Endodermal cell (in vitro differentiated cells): ENCODE measurements at regions not wholly inside any gene's neighbourhood (a gene's known extent, or its start where the extent isn't known, plus 50 kb on each side); places are given as distances from the start of the nearest gene placed in this dataset.

Experiments
- DNase-seq: peaks from one replicate; pipeline ENCODE4 v3.0.0-alpha.2; 2017
- H3K27ac ChIP-seq: 2 replicates; pipeline ENCODE4 v1.5.1; 2013; ENCODE audit warnings: mild to moderate bottlenecking, low read depth, low read length, moderate library complexity
- H3K27me3 ChIP-seq: 2 replicates; pipeline ENCODE4 v1.6.1; 2013; ENCODE audit warnings: mild to moderate bottlenecking, low read length, moderate library complexity; ENCODE audit not compliant: insufficient read depth, control insufficient read depth, poor library complexity, severe bottlenecking
- H3K36me3 ChIP-seq: 2 replicates; pipeline ENCODE4 v1.7.0; 2013; ENCODE audit warnings: mild to moderate bottlenecking, low read length, moderate library complexity; ENCODE audit not compliant: control insufficient read depth, insufficient read depth
- H3K4me1 ChIP-seq: one replicate; pipeline ENCODE4 v1.7.0; 2013; ENCODE audit warnings: low read length; ENCODE audit not compliant: control insufficient read depth, insufficient read depth
- H3K4me3 ChIP-seq: 2 replicates; pipeline ENCODE4 v1.5.1; 2013; ENCODE audit warnings: mild to moderate bottlenecking, low read length, moderate library complexity
- H3K9ac ChIP-seq: 2 replicates; pipeline ENCODE4 v1.6.1; 2013; ENCODE audit warnings: mild to moderate bottlenecking, low read length, moderate library complexity; ENCODE audit not compliant: poor library complexity, severe bottlenecking; ENCODE audit errors: extremely low read depth
- H3K9me3 ChIP-seq: 2 replicates; pipeline ENCODE4 v1.6.1; 2013; ENCODE audit warnings: mild to moderate bottlenecking, low read length, moderate library complexity; ENCODE audit not compliant: control insufficient read depth
- H3K27ac Mint-ChIP-seq: 2 replicates; pipeline ENCODE4 v1.8.0; 2020; ENCODE audit warnings: mixed read lengths
- H3K27me3 Mint-ChIP-seq: 2 replicates; pipeline ENCODE4 v1.8.0; 2021; ENCODE audit warnings: mild to moderate bottlenecking, mixed read lengths; ENCODE audit not compliant: insufficient read depth
- H3K36me3 Mint-ChIP-seq: 2 replicates; pipeline ENCODE4 v1.8.0; 2020; ENCODE audit warnings: low read depth, mixed read lengths
- H3K4me1 Mint-ChIP-seq: 2 replicates; pipeline ENCODE4 v1.8.0; 2020; ENCODE audit warnings: mixed read lengths
- H3K4me3 Mint-ChIP-seq: 2 replicates; pipeline ENCODE4 v1.8.0; 2020; ENCODE audit warnings: mild to moderate bottlenecking, moderate library complexity, mixed read lengths
- H3K9me3 Mint-ChIP-seq: 2 replicates; pipeline ENCODE4 v1.8.0; 2020; ENCODE audit warnings: mild to moderate bottlenecking, mixed read lengths
- WGBS, 2 experiments: methylation state at CpG; one replicate each; pipeline versions ENCODE4 v1.1.5 to v1.1.7; 2013; ENCODE audit warnings: missing lambda C conversion rate in 2 of 2, mixed read lengths in 1 of 2; ENCODE audit not compliant: insufficient coverage in 1 of 2, insufficient read length in 1 of 2; 5-methylcytosine and 5-hydroxymethylcytosine counted together
- TF ChIP-seq, protein P1 (sequence below): fragments of 200-600 bp; sonication (generic); conservative IDR thresholded peaks from 2 replicates; pipeline ENCODE4 v1.5.0; 2021; ENCODE audit warnings: antibody characterized with exemption, mild to moderate bottlenecking

DNA sequence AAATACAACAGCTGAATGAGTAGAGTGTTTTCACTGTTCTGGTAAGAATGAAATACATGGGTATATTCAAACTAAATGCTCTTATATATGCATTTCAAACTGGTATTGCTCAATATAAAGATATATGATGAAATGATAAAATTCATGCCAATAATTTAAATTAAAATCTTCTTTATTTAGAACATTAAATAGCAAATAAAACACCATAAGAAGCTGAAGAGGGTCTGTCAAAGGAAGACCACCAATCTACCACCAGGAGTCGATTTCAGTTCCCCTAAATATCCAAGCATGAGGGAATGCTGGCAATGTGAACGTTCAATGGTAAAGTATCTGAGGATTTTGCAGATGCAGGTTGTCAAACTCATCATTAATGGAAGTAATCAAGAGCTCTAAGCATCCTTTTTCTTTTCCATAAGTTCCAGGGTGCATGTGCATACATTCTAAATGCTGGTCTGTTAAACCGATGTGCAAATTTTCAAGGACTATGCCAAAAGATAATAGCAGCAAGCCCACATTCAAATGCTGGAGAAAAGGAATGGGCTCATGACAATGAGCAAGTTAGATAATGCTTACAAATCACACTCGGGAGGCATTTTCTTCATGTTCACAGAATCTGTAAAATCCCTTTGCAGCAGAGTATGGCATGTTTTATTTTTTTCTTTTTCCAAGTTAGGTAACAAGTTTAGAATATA lies 118.8 kb upstream of the MTAP start:
- H3K27ac Mint-ChIP-seq = no peak overlapping the region
- TF ChIP-seq, protein P1, sequence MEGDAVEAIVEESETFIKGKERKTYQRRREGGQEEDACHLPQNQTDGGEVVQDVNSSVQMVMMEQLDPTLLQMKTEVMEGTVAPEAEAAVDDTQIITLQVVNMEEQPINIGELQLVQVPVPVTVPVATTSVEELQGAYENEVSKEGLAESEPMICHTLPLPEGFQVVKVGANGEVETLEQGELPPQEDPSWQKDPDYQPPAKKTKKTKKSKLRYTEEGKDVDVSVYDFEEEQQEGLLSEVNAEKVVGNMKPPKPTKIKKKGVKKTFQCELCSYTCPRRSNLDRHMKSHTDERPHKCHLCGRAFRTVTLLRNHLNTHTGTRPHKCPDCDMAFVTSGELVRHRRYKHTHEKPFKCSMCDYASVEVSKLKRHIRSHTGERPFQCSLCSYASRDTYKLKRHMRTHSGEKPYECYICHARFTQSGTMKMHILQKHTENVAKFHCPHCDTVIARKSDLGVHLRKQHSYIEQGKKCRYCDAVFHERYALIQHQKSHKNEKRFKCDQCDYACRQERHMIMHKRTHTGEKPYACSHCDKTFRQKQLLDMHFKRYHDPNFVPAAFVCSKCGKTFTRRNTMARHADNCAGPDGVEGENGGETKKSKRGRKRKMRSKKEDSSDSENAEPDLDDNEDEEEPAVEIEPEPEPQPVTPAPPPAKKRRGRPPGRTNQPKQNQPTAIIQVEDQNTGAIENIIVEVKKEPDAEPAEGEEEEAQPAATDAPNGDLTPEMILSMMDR = no peak
- Histone ChIP-seq H3K9me3 (no peaks in the 10 kb centered on the region), H3K27me3 (no peaks in the 10 kb centered on the region), H3K4me1 (no peaks in the 10 kb centered on the region), H3K27ac (no peak overlapping the region), H3K4me3 (no peak overlapping the region), H3K9ac (no peak overlapping the region), H3K36me3 (no peaks in the 10 kb centered on the region)
- 80 to 89% methylated on average over 4 of the region's 4 CpGs for WGBS, 2 experiments
- H3K27me3 Mint-ChIP-seq = no peaks in the 10 kb centered on the region
- H3K4me1 Mint-ChIP-seq = peaks cover 5% of the 10 kb centered on the region
- no peaks in the 10 kb centered on the region for H3K36me3 Mint-ChIP-seq
- no peak overlapping the region for H3K4me3 Mint-ChIP-seq
- DNase-seq = no peak
- H3K9me3 Mint-ChIP-seq = no peaks in the 10 kb centered on the region

DNA sequence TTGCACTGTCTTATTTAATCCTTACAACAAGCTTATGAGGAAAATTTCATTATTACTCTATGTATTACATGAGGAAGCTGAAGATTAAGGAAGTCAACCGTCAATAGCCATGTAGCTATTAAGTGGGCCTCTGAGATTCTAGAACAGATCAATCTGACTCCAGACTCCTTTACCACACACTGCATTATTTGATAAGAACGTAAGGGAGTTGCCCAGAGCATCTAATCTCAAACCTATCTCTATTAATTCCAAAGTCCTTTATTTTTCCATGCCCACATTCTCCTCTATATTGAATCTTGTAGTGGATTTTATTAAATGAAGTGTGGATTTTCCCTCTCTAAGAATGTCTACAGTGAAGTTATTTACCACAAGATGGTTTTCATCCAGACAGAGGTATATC lies 118.2 kb upstream of the MTAP start:
- H3K4me1 ChIP-seq = no peaks in the 10 kb centered on the region
- H3K27ac ChIP-seq = no peak overlapping the region
- Mint-ChIP-seq H3K4me3 (no peak overlapping the region), H3K36me3 (no peaks in the 10 kb centered on the region), H3K27me3 (no peaks in the 10 kb centered on the region), H3K4me1 (peaks cover 5% of the 10 kb centered on the region), H3K27ac (no peak overlapping the region), H3K9me3 (no peaks in the 10 kb centered on the region)
- no peaks in the 10 kb centered on the region for H3K36me3 ChIP-seq
- H3K9me3 ChIP-seq = no peaks in the 10 kb centered on the region
- DNase-seq = no peak
- no peak overlapping the region for H3K4me3 ChIP-seq
- TF ChIP-seq, protein P1 = no peak
- H3K27me3 ChIP-seq = no peaks in the 10 kb centered on the region
- WGBS, 2 experiments = 92% methylated on average over 2 of the region's 2 CpGs; no CpG with 5 or more reads in 1 of the 2 experiments
- H3K9ac ChIP-seq = no peak overlapping the region

DNA sequence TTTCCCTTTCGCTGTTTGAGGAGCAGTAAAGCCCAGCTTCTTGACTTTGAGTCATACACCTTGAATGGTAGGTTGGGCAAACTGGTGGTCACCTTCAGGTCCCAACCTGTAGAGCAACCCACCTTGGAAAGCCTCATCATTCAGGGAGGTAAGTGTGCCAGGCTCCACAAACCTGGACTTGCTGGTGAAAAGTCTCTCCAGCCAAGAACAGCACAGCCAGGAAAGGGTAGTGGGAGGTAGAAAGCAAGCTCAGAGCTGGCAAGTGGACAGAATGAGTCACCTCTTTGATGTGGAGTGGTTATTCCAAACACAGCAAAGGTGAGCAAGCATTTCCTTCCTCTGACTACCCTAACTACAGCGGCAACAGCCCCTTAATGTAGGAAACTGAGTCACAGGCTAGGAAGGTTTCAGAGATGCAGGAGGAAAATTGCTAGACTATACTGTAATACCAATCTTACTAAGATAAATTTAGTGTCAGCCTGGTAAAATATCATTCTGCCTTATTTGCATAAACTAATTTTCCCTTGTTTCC lies 117.5 kb upstream of the MTAP start:
- DNase-seq = no peak
- TF ChIP-seq, protein P1 = no peak
- Mint-ChIP-seq H3K4me1 (peaks cover 5% of the 10 kb centered on the region), H3K27ac (no peak overlapping the region), H3K9me3 (no peaks in the 10 kb centered on the region), H3K36me3 (no peaks in the 10 kb centered on the region), H3K4me3 (no peak overlapping the region), H3K27me3 (no peaks in the 10 kb centered on the region)
- no peaks in the 10 kb centered on the region for H3K36me3 ChIP-seq
- H3K9ac ChIP-seq = no peak overlapping the region
- no peak overlapping the region for H3K4me3 ChIP-seq
- H3K9me3 ChIP-seq = no peaks in the 10 kb centered on the region
- H3K27ac ChIP-seq = no peak overlapping the region
- no peaks in the 10 kb centered on the region for H3K27me3 ChIP-seq
- 64 to 100% methylated on average over 1 to 2 of the region's 2 CpGs for WGBS, 2 experiments
- no peaks in the 10 kb centered on the region for H3K4me1 ChIP-seq
